IMR-90 (cell line): ENCODE measurements at regions not wholly inside any gene's neighbourhood (a gene's known extent, or its start where the extent isn't known, plus 50 kb on each side); places are given as distances from the start of the nearest gene placed in this dataset.

Source experiments
- ATAC-seq: fragments of 200-7000 bp; cut with Tn5 transposase; 2 replicates; pipeline ENCODE4 v1.9.1; 2020; ENCODE audit warnings: low read depth, mild to moderate bottlenecking, moderate library complexity
- BruUV-seq: library from RNA; stranded (reverse); fragments of 400-500 nt; replicated peaks from 2 replicates; lab custom pipeline; 2021; lab: Mats Ljungman, UMichigan
- CTCF ChIA-PET: fragments of 300-600 bp; formaldehyde crosslinking; extraction: SDS; loops from one replicate; lab custom pipeline; 2021; ENCODE audit warnings: antibody characterized with exemption; lab: Yijun Ruan, JAX
- POLR2A ChIA-PET: fragments of 300-600 bp; sonication (Branson Sonifier 250); formaldehyde crosslinking; loops from one replicate; lab custom pipeline; 2022; ENCODE audit warnings: antibody characterized with exemption; ENCODE audit not compliant: unreplicated experiment; lab: Charles Lee
- DNase-seq: peaks from one replicate; pipeline ENCODE4 v3.0.0; 2013
- H2AFZ ChIP-seq: replicated peaks from 2 replicates; pipeline ENCODE3; 2013; ENCODE audit warnings: low read length, mild to moderate bottlenecking; ENCODE audit not compliant: poor library complexity
- H2AK5ac ChIP-seq: 2 replicates; pipeline ENCODE4 v1.6.1; 2013; ENCODE audit warnings: low read depth, low read length, inconsistent platforms
- H2AK9ac ChIP-seq: replicated peaks from 2 replicates; pipeline ENCODE3; 2013; ENCODE audit warnings: mild to moderate bottlenecking, low read depth, low read length, moderate library complexity; ENCODE audit not compliant: poor library complexity
- H2BK120ac ChIP-seq: 2 replicates; pipeline ENCODE4 v1.6.1; 2013; ENCODE audit warnings: low read depth, low read length, inconsistent platforms
- H2BK15ac ChIP-seq: 3 replicates; pipeline ENCODE4 v1.6.1; 2013; ENCODE audit warnings: low read depth, low read length, inconsistent platforms
- H2BK20ac ChIP-seq: 2 replicates; pipeline ENCODE4 v1.6.1; 2013; ENCODE audit warnings: low read depth, mild to moderate bottlenecking, inconsistent platforms, low read length, moderate library complexity
- H2BK5ac ChIP-seq: 2 replicates; pipeline ENCODE4 v1.6.1; 2013; ENCODE audit warnings: mild to moderate bottlenecking, low read depth, low read length, inconsistent platforms; ENCODE audit not compliant: poor library complexity, severe bottlenecking
- H3K14ac ChIP-seq: replicated peaks from 2 replicates; pipeline ENCODE4 v1.6.1; 2013; ENCODE audit warnings: low read depth, low read length, inconsistent platforms
- H3K18ac ChIP-seq: 2 replicates; pipeline ENCODE4 v1.6.1; 2013; ENCODE audit warnings: low read depth, low read length, control low read depth
- H3K23ac ChIP-seq: 2 replicates; pipeline ENCODE4 v1.6.1; 2013; ENCODE audit warnings: low read depth, low read length, inconsistent platforms
- H3K27ac ChIP-seq: 2 replicates; pipeline ENCODE4 v1.5.1; 2013; ENCODE audit warnings: mild to moderate bottlenecking, control low read depth, low read length; ENCODE audit not compliant: insufficient read depth
- H3K27me3 ChIP-seq: 2 replicates; pipeline ENCODE4 v1.6.1; 2013; ENCODE audit warnings: low read length; ENCODE audit not compliant: control insufficient read depth, insufficient read depth
- H3K36me3 ChIP-seq: 2 replicates; pipeline ENCODE4 v1.6.1; 2013; ENCODE audit warnings: low read length, mixed read lengths; ENCODE audit not compliant: control insufficient read depth, insufficient read depth
- H3K4ac ChIP-seq: 2 replicates; pipeline ENCODE4 v1.6.1; 2013; ENCODE audit warnings: low read depth, low read length, inconsistent platforms
- H3K4me1 ChIP-seq: 2 replicates; pipeline ENCODE4 v1.6.1; 2013; ENCODE audit warnings: low read length, mixed read lengths; ENCODE audit not compliant: control insufficient read depth, insufficient read depth
- H3K4me2 ChIP-seq: 2 replicates; pipeline ENCODE4 v1.6.1; 2013; ENCODE audit warnings: low read depth, mild to moderate bottlenecking, control low read depth, low read length, moderate library complexity
- H3K4me3 ChIP-seq: 2 replicates; pipeline ENCODE4 v1.5.1; 2013; ENCODE audit warnings: low read depth, mild to moderate bottlenecking, control low read depth, low read length, moderate library complexity; ENCODE audit not compliant: insufficient read depth
- H3K56ac ChIP-seq: 2 replicates; pipeline ENCODE4 v1.6.1; 2013; ENCODE audit warnings: low read length, inconsistent platforms; ENCODE audit not compliant: insufficient read depth; ENCODE audit errors: extremely low read depth
- H3K79me1 ChIP-seq, 2 experiments: 2 replicates each; pipeline ENCODE4 v1.6.1; 2013; ENCODE audit warnings: low read length in 2 of 2, inconsistent platforms in 1 of 2, low read depth in 1 of 2
- H3K9ac ChIP-seq: 2 replicates; pipeline ENCODE4 v1.6.1; 2013; ENCODE audit warnings: low read depth, low read length, control low read depth
- H3K9me1 ChIP-seq: 2 replicates; pipeline ENCODE4 v1.6.1; 2013; ENCODE audit warnings: low read length, inconsistent platforms; ENCODE audit not compliant: insufficient read depth
- H3K9me3 ChIP-seq: 2 replicates; pipeline ENCODE4 v1.6.1; 2013; ENCODE audit warnings: low read length; ENCODE audit not compliant: control insufficient read depth, insufficient read depth
- H4K20me1 ChIP-seq: 2 replicates; pipeline ENCODE4 v1.6.1; 2013; ENCODE audit warnings: low read length, inconsistent platforms; ENCODE audit not compliant: insufficient read depth
- H4K5ac ChIP-seq: 2 replicates; pipeline ENCODE4 v1.6.1; 2013; ENCODE audit warnings: mild to moderate bottlenecking, low read depth, low read length, control low read depth
- H4K8ac ChIP-seq, 2 experiments: 2 replicates each; pipeline ENCODE4 v1.6.1; 2013; ENCODE audit warnings: low read depth in 2 of 2, low read length in 2 of 2, control low read depth in 1 of 2, inconsistent platforms in 1 of 2
- H4K91ac ChIP-seq: 2 replicates; pipeline ENCODE4 v1.6.1; 2013; ENCODE audit warnings: low read depth, low read length, inconsistent platforms; ENCODE audit not compliant: insufficient read depth
- CEBPB ChIP-seq: IDR thresholded peaks from 2 replicates; pipeline ENCODE4 v1.6.1; 2012; ENCODE audit warnings: low read depth, low read length, improper control_type of control experiment
- WGBS, 2 experiments: methylation state at CpG; one replicate each; pipeline versions ENCODE4 v1.1.5 to v1.1.7; 2013; ENCODE audit warnings: missing lambda C conversion rate in 2 of 2; ENCODE audit not compliant: insufficient read length in 1 of 2; ENCODE audit errors: extremely low coverage in 2 of 2; 5-methylcytosine and 5-hydroxymethylcytosine counted together
- dilution Hi-C: fragments of 300-500 bp; cut with HindIII; formaldehyde crosslinking; loops from one replicate; pipeline ENCODE4 v1.14.3; 2018; ENCODE audit warnings: low sequenced_read_pairs; ENCODE audit not compliant: unreplicated experiment
- in situ Hi-C: fragments of 300-500 bp; cut with MboI; formaldehyde crosslinking; loops from 3 replicates; pipeline ENCODE4 v1.14.3; 2019; ENCODE audit warnings: low sequenced_read_pairs, inconsistent platforms, mixed read lengths
- intact Hi-C: fragments of 100-400 bp; cut with micrococcal nuclease; formaldehyde crosslinking; loops from 2 replicates; pipeline ENCODE4 v1.10.0; 2022
- TF ChIP-seq, protein P1 (sequence below): fragments of 150-350 bp; IDR thresholded peaks from 2 replicates; pipeline ENCODE4 v1.6.1; 2017; ENCODE audit warnings: mild to moderate bottlenecking, antibody characterized with exemption, low read length, low read depth

- WGBS, 2 experiments = no CpG with 5 or more reads among the region's 2 CpGs
Measured at GRCh38 chr20:18971574-18971973, 158.0 kb downstream of the SCP2D1 start.

More at GRCh38 chr20:18971574-18971973, 158.0 kb downstream of the SCP2D1 start:
- no peak overlapping the region for H2BK20ac ChIP-seq
- no peak overlapping the region for H3K18ac ChIP-seq
- no peak for TF ChIP-seq CEBPB
- TF ChIP-seq, protein P1, sequence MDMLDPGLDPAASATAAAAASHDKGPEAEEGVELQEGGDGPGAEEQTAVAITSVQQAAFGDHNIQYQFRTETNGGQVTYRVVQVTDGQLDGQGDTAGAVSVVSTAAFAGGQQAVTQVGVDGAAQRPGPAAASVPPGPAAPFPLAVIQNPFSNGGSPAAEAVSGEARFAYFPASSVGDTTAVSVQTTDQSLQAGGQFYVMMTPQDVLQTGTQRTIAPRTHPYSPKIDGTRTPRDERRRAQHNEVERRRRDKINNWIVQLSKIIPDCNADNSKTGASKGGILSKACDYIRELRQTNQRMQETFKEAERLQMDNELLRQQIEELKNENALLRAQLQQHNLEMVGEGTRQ = no peak
- dilution Hi-C loops (no loop called here), intact Hi-C loops (no loop called here), in situ Hi-C loops (no loop called here)
- H2AK9ac ChIP-seq = no peak overlapping the region
- no peak overlapping the region for H4K8ac ChIP-seq
- no peak overlapping the region for H3K4ac ChIP-seq
- H3K56ac ChIP-seq = no peak overlapping the region
- H2BK15ac ChIP-seq = no peak overlapping the region
- no peak overlapping the region for H3K27ac ChIP-seq
- no peak overlapping the region for H2AK5ac ChIP-seq
- no peak overlapping the region for H3K23ac ChIP-seq
- H4K20me1 ChIP-seq = no peaks in the 10 kb centered on the region
- no peaks in the 10 kb centered on the region for H3K4me1 ChIP-seq
- no peak for DNase-seq
- ATAC-seq = no peak
- no peak overlapping the region for H4K5ac ChIP-seq
- POLR2A ChIA-PET = no interaction called here
- no peaks in the 10 kb centered on the region for H3K9me1 ChIP-seq
- H3K27me3 ChIP-seq = no peaks in the 10 kb centered on the region
- no peak overlapping the region for H3K4me3 ChIP-seq
- H3K14ac ChIP-seq = no peak overlapping the region
- H3K4me2 ChIP-seq = no peak overlapping the region
- no peak overlapping the region for H4K91ac ChIP-seq
- H3K36me3 ChIP-seq = no peaks in the 10 kb centered on the region
- no peak overlapping the region for H3K9ac ChIP-seq
- H2AFZ ChIP-seq = no peak overlapping the region
- CTCF ChIA-PET = no interaction called here
- H3K9me3 ChIP-seq = peaks cover 6% of the 10 kb centered on the region; the same call in 1 of the 2 replicates
- no TSS peak for BruUV-seq
- H2BK5ac ChIP-seq = no peak overlapping the region
- no peak overlapping the region for H2BK120ac ChIP-seq
- no peaks in the 10 kb centered on the region for H3K79me1 ChIP-seq
